Testis (tissue), 2 donors: ENCODE measurements at regions not wholly inside any gene's neighbourhood (a gene's known extent, or its start where the extent isn't known, plus 50 kb on each side); places are given as distances from the start of the nearest gene placed in this dataset.
A peak's percentile ranks its signal among the peaks of the same experiment; 100 is the strongest.

Experiments used
- DNase-seq: peaks from one replicate; pipeline ENCODE4 v3.0.0-alpha.2; 2019
- H3K27ac ChIP-seq, 2 donors: fragments of 200-600 bp; sonication (generic); one replicate each; pipeline ENCODE4 v1.5.1; 2019
- H3K27me3 ChIP-seq: fragments of 200-600 bp; sonication (generic); one replicate; pipeline ENCODE4 v1.5.1; 2019
- H3K36me3 ChIP-seq: fragments of 200-600 bp; sonication (generic); one replicate; pipeline ENCODE4 v1.5.1; 2017; ENCODE audit warnings: low read depth; ENCODE audit errors: missing control alignments
- H3K4me1 ChIP-seq: fragments of 200-600 bp; sonication (generic); one replicate; pipeline ENCODE4 v1.5.1; 2019
- H3K4me3 ChIP-seq, 2 donors: fragments of 200-600 bp; sonication (generic); one replicate each; pipeline ENCODE4 v1.5.1; 2017 to 2019
- H3K9me3 ChIP-seq: fragments of 200-600 bp; sonication (generic); one replicate; pipeline ENCODE4 v1.5.1; 2017
- CTCF ChIP-seq, 3 experiments: fragments of 450-650 bp in 2 of 3; fragments of 200-600 bp in 1 of 3; sonication (generic) in 1 of 3; IDR thresholded peaks; one replicate each; pipeline ENCODE4 v1.5.1; 2016 to 2019; ENCODE audit warnings: antibody characterized with exemption in 3 of 3, mild to moderate bottlenecking in 2 of 3, moderate library complexity in 1 of 3
- POLR2A ChIP-seq: fragments of 450-650 bp; IDR thresholded peaks from one replicate; pipeline ENCODE4 v1.6.1; 2017; ENCODE audit warnings: antibody characterized with exemption, mild to moderate bottlenecking, moderate library complexity
- WGBS, 2 donors: methylation state at CpG; one replicate each; pipeline ENCODE4 v1.1.5; 2018; 5-methylcytosine and 5-hydroxymethylcytosine counted together
- intact Hi-C: fragments of 100-400 bp; cut with DNase I; formaldehyde crosslinking; loops from one replicate; pipeline ENCODE4 v1.15.1; 2023; ENCODE audit warnings: low total_unique reads

GRCh38 chr16:51399908-51400670, 249.0 kb upstream of the SALL1 start:
- TF ChIP-seq POLR2A (no peak), CTCF (IDR thresholded peaks at IDR 0.05) (no peak)
- H3K4me1 ChIP-seq = no peaks in the 10 kb centered on the region
- no peaks in the 10 kb centered on the region for H3K27me3 ChIP-seq
- no peak overlapping the region for H3K27ac ChIP-seq
- intact Hi-C loops = loop anchor here (10.0 kb wide), 1 partner anchor 575 kb away; no protein-coding TSS in a partner anchor
- no peak overlapping the region for H3K4me3 ChIP-seq
- DNase-seq = no peak
- no peaks in the 10 kb centered on the region for H3K9me3 ChIP-seq
- no peaks in the 10 kb centered on the region for H3K36me3 ChIP-seq
- 73 to 75% methylated on average over 5 of the region's 5 CpGs for WGBS, 2 donors

GRCh38 chr16:51394421-51394820, 243.4 kb upstream of the SALL1 start:
- Histone ChIP-seq H3K9me3 (no peaks in the 10 kb centered on the region), H3K4me1 (no peaks in the 10 kb centered on the region), H3K4me3 (no peak overlapping the region), H3K36me3 (no peaks in the 10 kb centered on the region), H3K27ac (no peak overlapping the region), H3K27me3 (no peaks in the 10 kb centered on the region)
- no peak for DNase-seq
- intact Hi-C loops = no loop called here
- TF ChIP-seq CTCF (IDR thresholded peaks at IDR 0.05) (no peak), POLR2A (no peak)

DNA sequence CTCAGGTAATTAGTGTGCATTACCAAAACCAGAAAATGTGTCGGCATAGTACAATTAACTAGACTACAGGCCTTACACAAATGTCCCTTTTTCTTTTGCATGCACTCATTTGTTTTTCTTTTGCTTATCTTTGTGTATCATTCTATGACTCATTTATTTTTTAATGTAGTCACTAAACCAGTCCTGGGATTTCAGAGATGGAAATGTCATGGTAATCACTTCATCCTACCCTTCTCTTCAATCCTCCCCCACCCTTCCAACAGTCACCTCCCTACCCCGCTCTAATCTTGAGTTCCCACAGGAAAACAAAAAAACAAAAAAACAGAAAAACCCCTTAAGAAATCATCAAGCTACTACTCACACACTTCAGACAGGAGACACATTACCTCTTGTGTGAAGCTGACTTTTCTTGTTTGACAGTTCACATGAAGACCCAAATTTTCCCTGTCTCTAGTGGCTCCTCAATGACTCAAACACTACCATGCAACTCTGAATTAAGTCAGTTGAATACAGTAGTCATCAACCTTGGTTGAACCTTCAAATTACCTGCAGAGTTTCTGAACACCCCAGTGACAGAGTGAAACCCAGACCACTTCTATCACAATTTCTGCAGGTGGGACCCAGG, 242.4 kb upstream of the SALL1 start:
- Histone ChIP-seq H3K27ac (no peak overlapping the region), H3K4me1 (no peaks in the 10 kb centered on the region), H3K9me3 (no peaks in the 10 kb centered on the region), H3K36me3 (no peaks in the 10 kb centered on the region), H3K27me3 (no peaks in the 10 kb centered on the region), H3K4me3 (no peak overlapping the region)
- intact Hi-C loops = no loop called here
- DNase-seq = no peak
- 86 to 96% methylated on average over 2 of the region's 2 CpGs for WGBS, 2 donors
- TF ChIP-seq POLR2A = no peak
- TF ChIP-seq CTCF (IDR thresholded peaks at IDR 0.05) = no peak

DNA sequence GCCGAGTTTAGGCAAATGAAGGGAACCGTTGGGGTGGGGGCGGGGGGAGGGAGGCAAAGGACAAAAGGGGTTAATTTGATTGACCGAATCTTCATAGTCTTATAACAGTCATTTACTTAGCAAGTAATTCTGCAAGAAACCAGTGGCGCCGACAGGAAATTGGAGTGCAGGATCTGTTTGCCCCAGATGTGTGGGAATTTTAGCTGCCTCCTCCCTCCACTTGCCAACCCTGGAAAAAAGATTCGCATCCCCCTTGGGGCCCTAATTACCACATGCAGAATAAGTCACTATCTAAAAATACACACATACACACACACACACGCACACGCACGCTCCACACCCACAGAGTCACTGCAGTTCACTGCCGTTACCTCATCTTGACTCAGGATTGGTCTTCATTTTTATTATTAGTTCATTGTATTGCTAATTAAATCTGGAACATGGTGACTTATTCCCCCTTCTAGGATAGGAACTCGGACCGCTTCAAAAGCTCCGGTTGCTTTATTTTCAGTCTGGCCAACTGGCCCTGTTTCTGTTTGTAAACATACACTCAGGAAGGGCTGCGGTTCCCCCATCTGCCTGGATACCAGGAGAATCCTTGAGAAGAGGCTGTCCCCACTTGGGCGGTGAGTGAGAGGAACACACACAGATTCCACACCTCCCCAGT, 241.6 kb upstream of the SALL1 start:
- Histone ChIP-seq H3K27me3 (no peaks in the 10 kb centered on the region), H3K9me3 (no peaks in the 10 kb centered on the region), H3K27ac (no peak overlapping the region), H3K4me1 (no peaks in the 10 kb centered on the region), H3K36me3 (no peaks in the 10 kb centered on the region), H3K4me3 (peak overlapping the region in 1 of 2 donors; percentile 48)
- no peak for DNase-seq
- intact Hi-C loops = no loop called here
- no peak for TF ChIP-seq CTCF (IDR thresholded peaks at IDR 0.05)
- WGBS, 2 donors = 30 to 39% methylated on average over 16 of the region's 16 CpGs
